Erythroblast (primary cell): ENCODE measurements at regions not wholly inside any gene's neighbourhood (a gene's known extent, or its start where the extent isn't known, plus 50 kb on each side); places are given as distances from the start of the nearest gene placed in this dataset.

Experiments
- GATA1 ChIP-seq: IDR thresholded peaks from 2 replicates; pipeline ENCODE4 v1.6.1; 2011; ENCODE audit warnings: low read depth, mild to moderate bottlenecking, control low read depth, low read length, moderate library complexity
- POLR2A ChIP-seq: IDR thresholded peaks from 2 replicates; pipeline ENCODE4 v1.6.1; 2011; ENCODE audit warnings: mild to moderate bottlenecking, low read length

GRCh38 chr4:24693636-24694035 lies 101.7 kb upstream of the SOD3 start:
- no peak for TF ChIP-seq POLR2A
- TF ChIP-seq GATA1, result no peak
